NOMO-1 (cell line): ENCODE measurements at regions not wholly inside any gene's neighbourhood (a gene's known extent, or its start where the extent isn't known, plus 50 kb on each side); places are given as distances from the start of the nearest gene placed in this dataset.
"Not testable (repeated sequence)": the region's sequence is repeated elsewhere in the genome, so short reads cannot be mapped to it uniquely, and the experiment has no call there.

Source experiments
- DNase-seq, 2 experiments: peaks; one replicate each; lab custom pipeline; 2025; ENCODE audit not compliant: unreplicated experiment in 2 of 2; lab: John Stamatoyannopoulos, UW

DNA sequence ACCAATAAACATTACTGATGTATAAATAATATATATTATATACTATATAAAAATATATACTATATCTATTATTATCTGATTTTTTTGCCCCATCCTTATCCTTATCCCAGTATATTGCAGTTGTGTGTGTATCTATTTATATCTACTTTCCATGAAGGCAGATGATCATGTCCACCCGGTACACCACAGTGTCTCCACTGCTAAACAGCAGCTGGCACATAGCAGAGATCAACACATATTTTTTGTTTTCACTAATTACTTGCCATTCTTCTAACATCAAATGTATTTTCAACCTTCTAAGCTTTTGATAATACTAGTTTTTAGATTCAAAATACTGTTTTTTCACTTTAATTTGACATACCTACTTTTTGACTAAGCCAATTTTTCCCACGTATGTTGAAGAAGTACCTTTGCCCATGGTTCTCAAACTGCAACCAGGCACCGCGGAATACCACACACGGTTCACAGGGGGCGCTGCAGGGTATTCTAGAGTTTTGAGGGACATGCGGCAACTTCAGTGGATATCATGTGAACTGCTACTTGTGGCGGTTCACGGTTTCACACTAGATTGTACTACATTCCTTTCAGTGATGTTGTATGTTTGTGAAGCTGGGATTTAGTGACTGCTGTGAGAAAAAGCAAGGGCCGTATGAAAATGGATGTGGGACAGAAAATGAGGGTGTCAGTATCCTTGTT, 182.5 kb upstream of the NPY2R start:
- DNase-seq: no peak

DNA sequence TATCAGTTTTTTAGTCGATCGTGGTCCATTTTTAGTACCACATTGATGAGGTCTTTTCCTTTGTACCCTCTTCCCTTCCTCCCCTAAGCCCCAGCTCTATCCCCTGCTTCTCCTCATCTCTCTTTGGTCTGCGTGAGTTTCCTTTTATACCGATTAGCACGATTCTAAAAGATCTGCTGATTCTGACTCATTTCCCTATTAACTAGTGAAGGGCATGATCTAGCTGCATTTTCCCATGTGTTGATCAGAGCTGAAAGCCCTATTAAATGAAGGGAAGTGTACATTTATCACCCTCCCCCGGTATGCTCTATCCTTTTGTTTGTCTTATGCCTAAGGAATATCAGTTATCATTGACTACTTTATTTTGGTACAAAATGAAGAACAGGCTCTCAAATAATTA, 181.7 kb upstream of the NPY2R start:
- DNase-seq: no peak

DNA sequence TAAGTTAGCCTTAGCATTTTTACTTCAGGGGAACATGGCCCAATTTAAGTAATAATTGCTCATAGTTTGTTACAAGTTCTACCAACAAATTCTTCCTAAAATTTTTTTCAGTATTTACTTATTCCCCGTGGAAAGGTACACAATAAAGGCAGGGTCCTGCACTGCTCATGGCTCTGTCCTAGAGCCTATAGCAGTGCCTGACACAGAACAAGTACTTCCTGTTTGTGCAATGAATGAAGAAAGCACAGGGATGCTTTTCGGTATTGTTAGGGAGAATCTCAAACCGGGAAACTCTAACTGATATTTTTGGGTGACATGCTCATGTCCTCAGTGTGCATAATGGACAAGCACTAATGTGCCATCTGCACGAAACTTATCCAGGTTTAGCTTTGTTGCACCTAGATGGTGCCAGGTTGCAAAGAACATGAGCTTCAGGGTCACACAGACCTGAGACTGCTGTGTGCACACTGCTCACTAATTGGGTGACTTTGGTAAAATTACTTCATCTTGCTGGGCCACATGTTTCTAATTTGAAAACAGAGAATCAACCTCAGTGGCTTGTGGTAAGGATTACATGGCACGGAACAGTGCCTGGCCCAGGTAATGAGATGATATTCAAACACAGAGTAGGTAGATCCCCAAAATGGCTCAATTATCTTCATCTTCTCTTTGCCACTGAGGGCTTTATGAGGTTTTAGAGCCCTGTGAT, 175.8 kb upstream of the NPY2R start:
- no peak for DNase-seq

DNA sequence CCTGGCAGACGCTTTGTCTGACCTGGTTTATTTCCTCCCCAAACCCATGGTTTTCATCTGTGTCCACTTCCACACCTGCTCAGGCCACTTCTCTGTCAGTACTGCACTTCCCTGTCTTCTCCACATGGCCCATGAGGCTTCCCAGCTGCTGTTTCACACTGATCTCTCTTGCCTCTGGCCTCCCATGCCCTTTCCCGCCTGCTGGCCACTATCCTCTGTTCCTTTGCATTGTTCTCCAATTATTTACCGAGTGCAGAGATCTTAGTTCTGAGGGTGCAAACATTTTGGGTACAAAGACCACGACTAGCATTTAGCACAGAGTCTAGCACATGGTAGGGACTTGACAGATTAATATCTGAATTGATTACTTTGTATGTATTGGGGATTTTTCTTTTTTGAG, 174.8 kb upstream of the NPY2R start:
- no peak for DNase-seq

DNA sequence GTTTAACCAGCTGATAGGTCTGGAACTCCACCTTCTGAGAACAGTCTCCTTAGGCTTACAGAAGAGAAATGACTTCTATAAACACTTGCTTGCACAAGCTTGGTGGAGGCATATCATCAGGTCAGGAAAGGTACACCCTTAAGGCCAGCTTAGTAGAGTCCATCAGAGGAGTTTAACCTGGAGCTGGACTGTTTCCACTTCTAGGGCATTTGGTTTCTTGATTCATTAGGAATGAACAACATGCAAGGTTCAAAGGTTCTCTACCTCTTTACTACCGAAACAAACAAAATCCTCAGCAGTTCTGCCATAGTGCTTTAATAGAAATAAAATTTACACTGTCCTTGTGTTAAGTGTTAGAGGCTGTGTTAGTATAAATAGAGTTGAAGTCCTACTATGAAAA, 171.4 kb upstream of the NPY2R start:
- DNase-seq: no peak

DNA sequence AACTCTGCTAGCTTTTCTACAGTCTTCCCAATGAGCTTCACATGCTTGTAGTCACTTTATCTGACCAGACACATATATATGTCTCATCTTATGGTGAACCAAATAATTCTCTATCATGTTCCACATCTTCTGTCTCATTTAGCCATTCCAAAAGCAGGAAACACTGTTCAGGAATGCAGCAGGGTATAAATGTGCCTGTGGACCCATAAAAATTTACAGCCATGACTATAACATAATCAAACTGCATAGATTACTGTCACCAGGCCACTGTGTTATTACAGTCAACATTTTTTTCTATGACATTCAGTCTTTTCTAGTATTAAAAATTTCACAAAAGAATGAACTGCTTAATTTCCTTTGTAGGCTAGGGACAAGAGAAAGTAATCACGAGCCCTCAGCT, 170.0 kb upstream of the NPY2R start:
- no peak for DNase-seq

DNA sequence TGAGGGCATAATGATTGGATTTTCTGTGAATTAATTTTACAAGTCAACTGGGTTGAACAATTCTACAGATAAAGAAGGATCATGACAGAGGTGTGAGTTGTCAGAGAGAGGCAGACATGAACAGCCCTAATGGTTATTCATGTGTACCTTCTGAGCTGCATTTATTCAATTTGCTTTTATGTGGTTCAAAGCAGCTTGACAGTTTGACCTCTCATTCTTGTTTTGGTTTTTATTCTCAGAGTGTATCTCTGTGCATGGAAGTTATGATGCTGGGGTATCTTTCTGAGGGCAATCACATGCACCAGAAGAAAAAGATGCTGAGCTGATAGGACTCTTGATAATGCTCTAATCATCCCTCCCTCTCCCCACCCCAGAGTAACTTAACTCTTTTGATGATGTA, 169.3 kb upstream of the NPY2R start:
- no peak for DNase-seq

DNA sequence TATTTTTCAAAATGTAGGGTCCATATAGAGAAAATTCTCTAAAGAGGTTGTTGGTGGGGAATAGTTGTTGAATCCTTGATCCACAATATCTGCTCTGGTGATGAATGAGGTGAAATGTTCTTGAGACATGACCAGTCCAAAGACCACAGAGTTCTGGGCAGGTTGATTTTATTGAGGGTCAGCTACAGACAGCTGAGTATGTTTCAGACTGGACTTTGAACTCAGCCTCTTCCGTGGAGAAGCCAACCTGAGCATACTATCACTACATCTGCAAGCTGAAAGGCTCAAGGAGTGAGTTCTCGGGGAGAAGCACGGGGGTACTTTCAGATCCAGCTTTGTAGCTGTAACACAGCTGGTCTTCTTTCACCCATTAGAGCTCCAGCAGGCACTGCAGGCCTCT, 168.4 kb upstream of the NPY2R start:
- DNase-seq: no peak

DNA sequence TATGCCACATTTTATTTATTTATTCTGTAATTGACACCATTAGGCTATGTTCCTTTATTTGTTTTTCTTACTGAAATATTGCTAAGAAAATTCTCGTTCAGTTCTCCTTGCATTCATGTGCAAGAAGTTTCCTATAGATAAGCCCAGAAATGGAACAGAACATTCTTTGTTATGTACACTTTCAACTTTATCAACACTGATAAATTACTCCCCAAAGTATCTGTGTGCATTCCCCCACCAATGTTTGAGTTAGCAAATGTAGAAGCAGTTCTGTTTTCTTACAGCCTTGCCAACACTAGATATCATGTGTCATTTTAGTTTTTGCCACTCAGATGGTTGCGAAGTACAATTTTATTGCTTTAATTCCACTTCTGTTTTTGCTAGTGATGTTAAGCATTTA, 166.4 kb upstream of the NPY2R start:
- no peak for DNase-seq

DNA sequence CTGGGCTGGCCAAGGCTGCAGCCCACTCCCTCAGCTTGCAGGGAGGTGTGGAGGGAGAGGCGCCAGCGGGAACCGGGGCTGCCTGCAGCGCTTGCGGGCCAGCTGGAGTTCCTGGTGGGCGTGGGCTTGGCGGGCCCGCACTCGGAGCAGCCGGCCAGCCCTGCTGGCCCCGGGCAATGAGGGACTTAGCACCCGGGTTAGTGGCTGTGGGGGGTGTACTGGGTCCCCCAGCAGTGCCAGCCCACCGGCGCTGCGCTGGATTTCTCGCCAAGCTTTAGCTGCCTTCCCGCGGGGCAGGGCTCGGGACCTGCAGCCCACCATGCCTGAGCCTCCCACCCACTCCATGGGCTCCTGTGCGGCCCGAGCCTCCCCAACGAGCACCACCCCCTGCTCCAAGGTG, 164.2 kb upstream of the NPY2R start:
- not testable (repeated sequence) for DNase-seq

DNA sequence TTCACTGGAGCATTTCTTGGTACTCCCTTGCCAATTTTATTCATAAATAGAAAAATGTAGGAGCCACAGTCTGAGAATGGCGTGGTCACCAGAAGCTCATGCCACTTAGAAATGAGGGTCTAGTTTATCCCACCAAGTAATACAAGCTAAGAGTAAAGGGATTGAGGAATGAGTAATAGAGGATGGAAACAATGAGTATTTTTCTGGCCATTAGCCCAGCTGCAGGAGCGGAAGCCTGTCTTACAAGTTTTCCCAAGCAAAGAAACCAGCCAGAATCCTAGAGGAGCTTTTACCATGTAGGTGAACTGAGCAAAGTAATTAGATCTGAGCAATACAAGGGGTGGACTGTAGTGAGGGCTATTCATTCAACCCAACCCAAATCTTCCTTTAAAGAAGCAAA, 160.7 kb upstream of the NPY2R start:
- no peak for DNase-seq

DNA sequence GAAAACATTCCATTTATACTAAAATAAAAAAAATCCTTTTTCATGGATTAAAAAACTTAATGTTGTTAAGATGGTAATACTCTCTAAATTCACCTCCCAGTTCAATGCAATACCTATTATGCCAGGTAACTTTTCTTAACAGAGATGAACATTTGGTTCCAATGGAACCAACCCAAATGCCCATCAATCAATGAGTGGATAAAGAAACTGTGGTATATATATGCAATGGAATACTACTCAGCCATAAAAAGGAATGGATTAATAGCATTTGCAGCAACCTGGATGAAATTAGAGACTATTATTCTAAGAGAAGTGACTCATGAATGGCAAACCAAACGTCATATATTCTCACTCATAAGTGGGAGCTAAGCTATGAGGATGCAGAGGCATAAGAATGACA, 154.4 kb upstream of the NPY2R start:
- not testable (repeated sequence) for DNase-seq

DNA sequence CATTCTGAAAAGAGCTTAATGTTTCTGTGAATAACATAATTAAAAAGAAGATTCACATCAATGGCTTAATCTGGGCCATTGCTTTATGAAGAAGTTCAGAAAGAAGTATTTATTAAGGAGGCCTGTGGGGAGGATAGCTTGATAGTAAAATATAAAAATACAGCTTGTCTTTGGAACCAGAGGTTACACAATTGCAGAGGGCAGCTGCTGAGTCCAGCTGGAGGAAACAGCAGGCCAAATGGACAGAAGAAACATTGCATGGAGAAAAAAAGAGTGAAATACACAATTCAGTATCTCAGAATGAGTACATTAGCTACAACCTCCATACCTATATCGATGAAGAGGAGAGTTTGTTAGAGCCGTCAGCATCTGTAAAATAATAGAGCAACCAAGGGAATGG, 148.0 kb upstream of the NPY2R start:
- DNase-seq: no peak

DNA sequence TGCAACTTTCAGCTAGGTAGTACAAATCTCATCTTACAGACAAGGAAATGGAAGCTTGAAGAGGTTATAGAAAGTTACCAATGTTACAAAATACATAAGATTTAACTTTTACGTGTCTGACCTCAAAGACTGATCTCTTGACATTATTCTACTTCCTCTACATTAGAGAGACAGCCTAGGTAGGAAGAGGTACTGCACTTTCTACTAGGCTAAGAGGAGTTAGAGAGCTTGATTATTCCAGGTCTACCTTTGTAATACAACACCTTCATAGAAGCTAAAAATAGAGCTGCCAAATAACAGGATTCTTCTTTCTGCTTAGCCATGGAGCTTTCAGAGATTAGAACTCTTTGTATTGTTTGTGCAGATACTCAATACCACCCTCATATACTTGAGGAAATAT, 147.6 kb upstream of the NPY2R start:
- no peak for DNase-seq

DNA sequence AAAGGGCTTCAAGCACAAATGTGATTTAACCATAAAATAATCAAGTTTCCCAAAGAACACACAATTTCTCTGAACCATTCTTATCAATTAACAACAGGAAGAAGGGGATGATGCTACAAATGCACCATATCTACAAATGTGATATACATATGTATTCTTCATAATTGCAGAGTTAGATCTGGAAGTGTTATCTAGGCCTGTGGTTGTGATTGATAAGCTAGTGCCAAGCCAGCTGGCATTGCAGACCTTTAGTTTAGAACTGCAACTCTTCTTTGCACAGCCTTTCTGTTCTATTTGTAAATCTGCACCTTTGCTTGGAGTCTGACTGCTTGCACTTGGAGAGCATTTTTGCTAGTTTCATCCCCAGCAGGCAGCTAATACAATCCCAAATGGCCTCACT, 145.5 kb upstream of the NPY2R start:
- DNase-seq: no peak

DNA sequence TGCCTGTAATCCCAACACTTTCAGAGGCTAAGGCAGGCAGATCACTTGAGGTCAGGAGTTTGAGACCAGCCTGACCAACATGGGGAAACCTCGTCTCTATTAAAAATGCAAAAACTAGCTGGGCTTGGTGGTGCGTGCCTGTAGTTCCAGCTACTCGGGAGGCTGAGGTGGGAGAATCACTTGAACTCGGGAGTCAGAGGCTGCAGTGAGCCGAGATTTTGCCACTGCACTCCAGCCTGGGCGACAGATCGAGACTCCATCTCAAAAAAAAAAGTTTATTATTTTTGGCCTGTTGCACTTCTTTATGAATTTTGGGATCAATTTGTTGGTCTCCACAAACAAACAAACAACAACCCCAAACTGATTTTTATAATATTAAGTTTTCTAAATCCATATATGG, 143.5 kb upstream of the NPY2R start:
- not testable (repeated sequence) for DNase-seq

DNA sequence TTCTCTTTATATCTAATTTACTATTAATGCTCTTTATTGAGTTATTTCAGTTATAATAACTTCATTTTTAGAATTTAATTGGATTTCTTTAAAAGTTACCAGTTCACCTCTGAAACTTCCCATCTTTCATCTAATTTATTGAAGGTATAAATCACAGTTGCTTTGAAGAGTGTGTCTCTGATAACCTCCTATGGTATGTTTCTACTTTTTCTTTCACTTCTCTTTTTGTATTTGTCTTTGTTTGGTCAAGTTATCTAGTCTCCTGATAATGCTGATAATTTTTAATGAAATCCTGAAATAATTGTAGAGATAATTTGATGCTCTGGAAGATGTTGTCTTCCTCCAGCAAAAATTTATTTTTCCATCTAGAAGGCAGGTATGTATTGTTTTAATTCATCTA, 141.6 kb upstream of the NPY2R start:
- no peak for DNase-seq

DNA sequence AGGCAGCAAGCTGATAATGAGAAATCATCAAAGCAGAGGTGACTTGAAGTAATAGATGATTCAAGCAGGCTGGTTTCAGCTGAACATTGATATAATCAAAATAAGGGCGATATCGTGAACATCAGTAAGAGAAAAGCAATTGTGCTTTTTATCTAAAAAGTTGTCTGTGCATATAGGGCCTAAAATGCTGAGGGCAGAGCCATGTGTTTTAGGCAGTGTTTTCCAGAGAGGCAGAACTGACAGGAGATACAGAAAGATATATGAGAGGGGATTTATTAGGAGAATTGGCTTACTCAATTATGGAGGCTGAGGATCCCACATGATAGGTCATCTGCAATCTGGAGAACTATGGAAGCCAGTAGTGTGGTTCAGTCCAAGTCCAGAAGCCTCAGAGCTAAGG, 136.5 kb upstream of the NPY2R start:
- DNase-seq: no peak

DNA sequence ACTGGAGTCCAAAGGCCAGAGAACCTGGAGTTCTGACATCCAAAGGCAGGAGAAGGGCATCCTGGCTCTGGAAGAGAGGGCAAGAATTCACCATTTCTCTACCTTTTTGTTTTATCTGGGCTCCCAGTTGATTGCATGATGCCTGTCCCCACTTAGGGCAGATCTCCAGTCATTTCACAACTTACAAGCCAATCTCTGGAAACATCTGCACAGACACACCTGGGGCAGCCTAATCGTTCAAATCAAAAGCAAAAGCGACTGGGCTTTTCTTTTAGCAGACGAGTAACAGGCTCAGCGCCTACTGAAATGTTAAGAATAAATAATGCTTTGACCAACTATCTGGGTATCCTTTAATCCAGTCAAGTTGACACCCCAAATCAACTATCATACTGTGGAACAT, 136.0 kb upstream of the NPY2R start:
- DNase-seq: no peak

DNA sequence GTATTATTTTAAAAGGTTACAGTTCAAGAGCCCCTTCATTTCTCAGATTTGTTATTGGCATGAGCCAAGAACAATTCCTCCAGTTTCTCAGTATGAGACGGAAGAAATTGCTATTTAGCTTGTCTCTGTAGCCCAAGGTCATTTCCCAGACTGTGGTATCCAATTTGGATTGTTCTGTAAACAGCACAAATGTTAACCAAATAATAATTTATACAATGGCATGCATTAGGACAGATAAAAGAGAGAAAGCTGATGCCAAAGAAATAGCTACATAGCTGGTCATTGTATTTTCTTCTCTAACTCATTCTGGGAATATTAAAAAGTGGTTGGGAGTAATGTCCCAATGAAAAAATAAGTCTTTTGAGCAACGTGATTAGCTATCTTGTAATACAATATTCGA, 134.6 kb upstream of the NPY2R start:
- no peak for DNase-seq

DNA sequence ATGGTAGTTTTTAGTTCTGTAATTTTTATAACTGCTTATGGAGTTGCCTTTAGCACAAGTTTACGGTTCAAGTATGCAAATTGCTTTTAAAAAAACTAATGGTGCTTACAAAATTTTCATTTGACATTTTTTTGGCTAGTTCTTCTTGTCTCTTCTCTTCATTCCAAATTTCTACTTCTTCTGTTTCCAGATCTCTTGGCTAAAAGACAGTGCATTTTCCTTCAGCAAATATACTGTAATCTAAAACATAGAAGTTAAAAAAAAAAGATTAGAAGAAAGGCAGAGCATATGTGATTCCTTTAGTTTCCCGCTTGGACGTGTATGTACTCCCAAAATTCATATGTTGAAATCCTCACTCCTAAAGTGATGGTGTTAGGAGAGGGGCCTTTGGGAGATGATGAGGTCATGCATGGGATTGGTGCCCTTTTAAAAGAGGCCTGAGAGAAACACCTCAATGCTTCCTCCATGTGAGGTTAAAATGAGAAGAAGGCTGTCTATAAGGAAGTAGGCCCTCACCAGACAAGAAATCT, 132.1 kb upstream of the NPY2R start:
- no peak for DNase-seq

DNA sequence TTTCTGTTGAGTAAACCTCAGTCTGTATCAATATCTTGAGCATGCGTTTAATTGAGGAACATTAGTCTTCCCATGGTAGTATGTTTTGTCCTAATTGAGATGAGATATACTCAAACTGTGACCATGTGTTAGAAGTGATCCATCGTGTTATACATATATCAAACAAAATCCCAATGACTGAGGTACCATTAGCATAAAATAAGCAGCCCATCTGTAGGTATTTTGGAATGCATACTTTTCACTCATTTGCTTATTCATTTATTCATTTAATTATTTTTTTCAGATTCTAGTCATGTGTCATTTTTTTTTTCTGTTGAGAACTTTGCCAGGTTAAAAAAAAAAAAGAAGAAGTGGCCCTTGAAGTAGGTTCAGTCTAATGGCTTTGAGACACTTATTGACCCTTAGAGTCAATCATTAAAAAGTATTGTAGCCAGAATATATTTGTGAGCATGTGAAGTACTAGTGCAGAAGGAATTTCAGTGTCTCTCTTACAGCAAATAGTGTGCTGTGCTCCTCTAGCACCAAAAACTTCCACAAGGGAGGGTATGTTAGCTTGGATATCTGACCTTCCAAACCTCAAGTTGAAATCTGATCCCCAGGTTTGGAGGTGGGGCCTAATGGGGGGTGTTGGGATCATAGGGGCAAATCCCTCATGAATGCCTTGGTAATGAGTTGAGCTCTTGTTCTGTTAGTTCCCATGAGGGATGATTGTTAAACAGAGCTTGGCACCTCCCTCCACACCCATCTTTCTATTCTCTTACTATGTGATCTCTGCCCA, 130.8 kb upstream of the NPY2R start:
- no peak for DNase-seq
